Tibial artery (tissue), 4 donors: ENCODE measurements at regions not wholly inside any gene's neighbourhood (a gene's known extent, or its start where the extent isn't known, plus 50 kb on each side); places are given as distances from the start of the nearest gene placed in this dataset.
"Not testable (repeated sequence)": the region's sequence is repeated elsewhere in the genome, so short reads cannot be mapped to it uniquely, and the experiment has no call there.

Experiments used
- DNase-seq, 2 donors: peaks; one replicate each; pipeline ENCODE4 v3.0.0-alpha.2; 2019
- H3K27ac ChIP-seq, 2 donors: fragments of 200-600 bp; sonication (generic) in 1 of 2; 1 replicate in 1 of 2; 2 replicates in 1 of 2; pipeline ENCODE4 v1.5.1; 2018 to 2019; ENCODE audit warnings: mild to moderate bottlenecking in 1 of 2
- H3K27me3 ChIP-seq, 2 donors: fragments of 200-600 bp; sonication (generic) in 1 of 2; one replicate each; pipeline versions ENCODE4 v1.5.1 to v1.6.0; 2016 to 2019
- H3K36me3 ChIP-seq, 3 donors: fragments of 200-600 bp; sonication (generic) in 2 of 3; one replicate each; pipeline ENCODE4 v1.5.1; 2016 to 2019; ENCODE audit warnings: mild to moderate bottlenecking in 2 of 3
- H3K4me1 ChIP-seq, 4 donors: fragments of 200-600 bp; sonication (generic) in 2 of 4; 1 replicate in 3 of 4; 2 replicates in 1 of 4; pipeline ENCODE4 v1.5.1; 2016 to 2019
- H3K4me3 ChIP-seq, 2 donors: fragments of 200-600 bp; sonication (generic) in 1 of 2; 1 replicate in 1 of 2; 2 replicates in 1 of 2; pipeline ENCODE4 v1.5.1; 2018 to 2019; ENCODE audit warnings: mild to moderate bottlenecking in 2 of 2
- H3K9me3 ChIP-seq, 3 donors: fragments of 200-600 bp; sonication (generic) in 1 of 3; one replicate each; pipeline ENCODE4 v1.5.1; 2016 to 2019
- CTCF ChIP-seq, 2 experiments: fragments of 200-600 bp in 1 of 2; fragments of 450-650 bp in 1 of 2; IDR thresholded peaks; one replicate each; pipeline ENCODE4 v1.5.1; 2017 to 2019; ENCODE audit warnings: antibody characterized with exemption in 2 of 2, mild to moderate bottlenecking in 1 of 2, moderate library complexity in 1 of 2
- intact Hi-C: fragments of 100-400 bp; cut with DNase I; formaldehyde crosslinking; loops from one replicate; pipeline ENCODE4 v1.15.0; 2023; ENCODE audit warnings: low total_unique reads

DNA sequence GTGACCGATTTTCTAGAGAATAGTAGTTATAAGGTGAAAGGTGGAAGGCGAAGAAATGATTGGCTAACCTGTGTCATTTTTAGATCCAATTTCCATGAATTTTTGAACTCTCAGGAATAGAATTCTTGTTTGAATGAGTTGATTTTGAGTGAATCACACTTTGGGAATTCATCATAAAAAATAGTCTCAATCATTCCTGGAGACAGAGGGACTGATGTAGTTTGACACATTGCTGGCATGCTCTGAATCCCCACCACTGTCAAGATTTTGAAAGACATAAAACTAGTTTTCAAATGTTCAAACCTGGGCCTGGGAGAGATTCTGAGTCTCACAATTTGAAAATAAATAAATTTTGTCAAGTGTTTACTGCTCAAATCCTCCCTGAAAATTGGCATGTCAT is 861.4 kb upstream of the RAG2 start:
- Histone ChIP-seq H3K27ac (no peak overlapping the region), H3K9me3 (no peaks in the 10 kb centered on the region), H3K4me3 (no peak overlapping the region), H3K27me3 (no peaks in the 10 kb centered on the region), H3K36me3 (no peaks in the 10 kb centered on the region), H3K4me1 (no peaks in the 10 kb centered on the region)
- DNase-seq, result no peak
- no peak for TF ChIP-seq CTCF (IDR thresholded peaks at IDR 0.05)
- intact Hi-C loops, result no loop called here

DNA sequence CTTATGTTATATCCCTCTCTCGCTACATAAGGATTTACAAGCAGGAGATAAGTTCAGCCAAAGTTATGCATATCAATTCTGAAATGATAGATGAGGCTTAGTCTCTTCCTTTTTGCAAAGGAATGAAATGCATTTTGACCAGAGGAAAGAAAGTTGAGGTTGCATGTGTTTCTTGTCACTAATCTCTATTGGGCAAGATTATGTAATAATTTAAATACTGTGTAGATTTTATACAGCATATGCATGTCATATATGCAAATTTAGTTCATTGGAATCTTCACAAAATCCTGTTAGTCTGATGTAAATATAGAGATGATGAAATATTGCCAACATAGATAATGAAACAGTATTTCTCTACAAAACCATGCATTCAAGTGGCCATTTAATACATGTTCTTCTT is 858.7 kb upstream of the RAG2 start:
- intact Hi-C loops, result no loop called here
- Histone ChIP-seq H3K4me3 (no peak overlapping the region), H3K9me3 (no peaks in the 10 kb centered on the region), H3K27ac (no peak overlapping the region), H3K27me3 (no peaks in the 10 kb centered on the region), H3K4me1 (no peaks in the 10 kb centered on the region), H3K36me3 (no peaks in the 10 kb centered on the region)
- DNase-seq, result no peak
- TF ChIP-seq CTCF (IDR thresholded peaks at IDR 0.05), result no peak

DNA sequence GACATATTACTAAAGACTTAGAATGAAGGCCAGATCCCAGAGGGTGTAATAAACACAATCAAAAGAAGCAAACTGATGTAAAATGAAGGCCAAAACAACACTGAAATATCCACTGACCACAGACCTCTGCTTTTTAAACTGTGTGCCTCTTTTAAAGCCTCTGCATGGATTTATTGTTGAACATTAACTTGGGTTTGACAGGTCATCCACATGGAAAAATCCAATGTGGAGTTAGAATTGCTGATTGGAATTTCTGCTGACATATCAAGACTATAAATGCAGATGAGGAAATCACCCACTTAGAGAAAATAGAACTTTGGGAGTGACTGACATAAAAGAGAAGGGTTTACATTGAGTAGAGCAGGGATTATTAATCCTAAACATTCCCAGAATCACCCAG is 853.9 kb upstream of the RAG2 start:
- DNase-seq, result no peak
- H3K27ac ChIP-seq, result no peak overlapping the region
- H3K4me1 ChIP-seq, result no peaks in the 10 kb centered on the region
- intact Hi-C loops, result no loop called here
- H3K4me3 ChIP-seq, result no peak overlapping the region
- H3K9me3 ChIP-seq, result no peaks in the 10 kb centered on the region
- no peak for TF ChIP-seq CTCF (IDR thresholded peaks at IDR 0.05)
- H3K27me3 ChIP-seq, result no peaks in the 10 kb centered on the region
- no peaks in the 10 kb centered on the region for H3K36me3 ChIP-seq

GRCh38 chr11:37450613-37451012 is 852.6 kb upstream of the RAG2 start:
- Histone ChIP-seq H3K4me1 (no peaks in the 10 kb centered on the region), H3K4me3 (no peak overlapping the region), H3K9me3 (no peaks in the 10 kb centered on the region), H3K27me3 (no peaks in the 10 kb centered on the region), H3K27ac (no peak overlapping the region), H3K36me3 (no peaks in the 10 kb centered on the region)
- intact Hi-C loops, result no loop called here
- no peak for DNase-seq
- no peak for TF ChIP-seq CTCF (IDR thresholded peaks at IDR 0.05)

GRCh38 chr11:37449146-37449545 is 851.1 kb upstream of the RAG2 start:
- Histone ChIP-seq H3K27me3 (no peaks in the 10 kb centered on the region), H3K27ac (no peak overlapping the region), H3K9me3 (no peaks in the 10 kb centered on the region), H3K4me1 (no peaks in the 10 kb centered on the region), H3K36me3 (no peaks in the 10 kb centered on the region), H3K4me3 (no peak overlapping the region)
- intact Hi-C loops, result no loop called here
- TF ChIP-seq CTCF (IDR thresholded peaks at IDR 0.05), result no peak
- DNase-seq, result no peak

- Histone ChIP-seq H3K9me3 (no peaks in the 10 kb centered on the region), H3K27me3 (no peaks in the 10 kb centered on the region), H3K4me3 (no peak overlapping the region), H3K36me3 (no peaks in the 10 kb centered on the region), H3K27ac (no peak overlapping the region), H3K4me1 (no peaks in the 10 kb centered on the region)
- intact Hi-C loops, result no loop called here
- no peak for DNase-seq
- TF ChIP-seq CTCF (IDR thresholded peaks at IDR 0.05), result no peak
Observed at GRCh38 chr11:37442576-37442975, 844.5 kb upstream of the RAG2 start.

GRCh38 chr11:37431633-37432230 is 833.7 kb upstream of the RAG2 start:
- DNase-seq, H3K27ac ChIP-seq, intact Hi-C loops, H3K36me3 ChIP-seq, H3K4me3 ChIP-seq, H3K4me1 ChIP-seq, H3K27me3 ChIP-seq, H3K9me3 ChIP-seq: not testable (repeated sequence)

DNA sequence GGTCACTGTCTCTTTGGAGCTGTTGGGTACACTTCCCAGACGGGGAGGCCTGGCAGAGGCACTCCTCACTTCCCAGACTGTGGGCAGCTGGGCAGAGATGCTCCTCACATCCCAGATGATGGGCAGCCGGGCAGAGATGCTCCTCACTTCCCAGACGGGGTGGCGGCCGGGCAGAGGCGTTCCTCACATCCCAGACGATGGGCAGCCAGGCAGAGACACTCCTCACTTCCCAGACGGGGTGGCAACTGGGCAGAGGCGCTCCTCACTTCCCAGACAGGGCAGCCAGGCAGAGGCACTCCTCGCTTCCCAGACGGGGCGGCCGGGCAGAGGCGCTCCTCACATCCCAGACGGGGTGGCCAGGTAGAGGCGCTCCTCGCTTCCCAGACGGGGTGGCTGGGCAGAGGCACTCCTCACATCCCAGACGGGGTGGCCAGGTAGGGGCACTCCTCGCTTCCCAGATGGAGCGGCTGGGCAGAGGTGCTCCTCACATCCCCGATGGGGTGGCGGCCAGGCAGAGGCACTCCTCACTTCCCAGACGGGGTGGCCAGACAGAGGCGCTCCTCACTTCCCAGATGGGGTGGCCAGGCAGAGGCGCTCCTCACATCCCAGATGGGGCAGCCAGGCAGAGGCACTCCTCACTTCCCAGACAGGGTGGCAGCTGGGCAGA is 833.1 kb upstream of the RAG2 start:
- DNase-seq, intact Hi-C loops, H3K27me3 ChIP-seq, H3K36me3 ChIP-seq, H3K4me3 ChIP-seq, H3K27ac ChIP-seq, H3K4me1 ChIP-seq, H3K9me3 ChIP-seq: not testable (repeated sequence)
